Astrocyte (in vitro differentiated cells and primary cell): ENCODE measurements at regions not wholly inside any gene's neighbourhood (a gene's known extent, or its start where the extent isn't known, plus 50 kb on each side); places are given as distances from the start of the nearest gene placed in this dataset.

Experiments
- CTCF ChIP-seq: IDR thresholded peaks from 2 replicates; pipeline ENCODE4 v1.5.1; 2011; ENCODE audit warnings: low read depth, mild to moderate bottlenecking, inconsistent platforms, low read length, moderate library complexity; ENCODE audit not compliant: insufficient read depth
- EZH2 ChIP-seq: IDR thresholded peaks from 2 replicates; pipeline ENCODE4 v1.6.1; 2012; ENCODE audit warnings: mild to moderate bottlenecking, low read length, inconsistent platforms; ENCODE audit not compliant: insufficient read depth

GRCh38 chr1:37267111-37267835 lies 207.1 kb upstream of the ZC3H12A start:
- TF ChIP-seq CTCF (no peak), EZH2 (no peak)
